Neural cell (in vitro differentiated cells): ENCODE measurements at regions not wholly inside any gene's neighbourhood (a gene's known extent, or its start where the extent isn't known, plus 50 kb on each side); places are given as distances from the start of the nearest gene placed in this dataset.

Experiments
- H2AFZ ChIP-seq: fragments of 200-600, 300-800 bp; sonication (generic), shearing (Covaris generic); 2 replicates; pipeline ENCODE4 v1.6.0; 2014; ENCODE audit warnings: low read depth, mild to moderate bottlenecking, antibody characterized with exemption, low read length, moderate library complexity
- H3F3A ChIP-seq: fragments of 200-600 bp; shearing (Covaris generic); 2 replicates; pipeline ENCODE4 v1.6.1; 2016; ENCODE audit warnings: mild to moderate bottlenecking, moderate library complexity, mixed read lengths, antibody characterized with exemption, low read length; ENCODE audit not compliant: insufficient read depth, poor library complexity, severe bottlenecking
- H3K27ac ChIP-seq: fragments of 200-600, 300-800 bp; sonication (generic), shearing (Covaris generic); 2 replicates; pipeline ENCODE4 v1.5.1; 2014; ENCODE audit warnings: mild to moderate bottlenecking, low read length, moderate library complexity
- H3K27me3 ChIP-seq: fragments of 300-800, 200-600 bp; sonication (generic), shearing (Covaris generic); 2 replicates; pipeline ENCODE4 v1.6.0; 2014; ENCODE audit warnings: mild to moderate bottlenecking, low read depth, low read length, moderate library complexity; ENCODE audit not compliant: insufficient read depth
- H3K36me3 ChIP-seq: fragments of 300-800, 200-600 bp; sonication (generic), shearing (Covaris generic); 2 replicates; pipeline ENCODE4 v1.5.1; 2014; ENCODE audit warnings: mild to moderate bottlenecking, antibody characterized with exemption, low read length, moderate library complexity; ENCODE audit not compliant: insufficient read depth
- H3K4me2 ChIP-seq: fragments of 300-800, 200-600 bp; sonication (generic), shearing (Covaris generic); 2 replicates; pipeline ENCODE4 v1.6.0; 2014; ENCODE audit warnings: mild to moderate bottlenecking, low read length
- H3K4me3 ChIP-seq: fragments of 300-800, 200-600 bp; sonication (generic), shearing (Covaris generic); 2 replicates; pipeline ENCODE4 v1.5.1; 2014; ENCODE audit warnings: mild to moderate bottlenecking, low read length, moderate library complexity
- H3K79me2 ChIP-seq: fragments of 200-600 bp; shearing (Covaris generic); replicated peaks from 2 replicates; pipeline ENCODE4 v1.6.0; 2014; ENCODE audit warnings: mild to moderate bottlenecking, low read length, moderate library complexity; ENCODE audit not compliant: insufficient read depth
- H3K9ac ChIP-seq: fragments of 300-800, 200-600 bp; sonication (generic), shearing (Covaris generic); 2 replicates; pipeline ENCODE4 v1.6.1; 2016; ENCODE audit warnings: mild to moderate bottlenecking, low read length, mixed read lengths
- H3K9me2 ChIP-seq: fragments of 200-600 bp; shearing (Covaris generic); 2 replicates; pipeline ENCODE4 v1.6.1; 2016; ENCODE audit warnings: mild to moderate bottlenecking, low read length, mixed read lengths; ENCODE audit not compliant: insufficient read depth
- H3K9me3 ChIP-seq: fragments of 200-600, 300-800 bp; sonication (generic), shearing (Covaris generic); 2 replicates; pipeline ENCODE4 v1.6.1; 2016; ENCODE audit warnings: mild to moderate bottlenecking, mixed run types, low read length, moderate library complexity, mixed read lengths
- H4K20me1 ChIP-seq: fragments of 200-600 bp; shearing (Covaris generic); 2 replicates; pipeline ENCODE4 v1.6.1; 2016; ENCODE audit warnings: mild to moderate bottlenecking, mixed run types; ENCODE audit not compliant: insufficient read depth
- EP300 ChIP-seq: fragments of 450-650 bp; conservative IDR thresholded peaks from 2 replicates; pipeline ENCODE4 v1.6.1; 2014; ENCODE audit warnings: antibody characterized with exemption, mild to moderate bottlenecking, moderate library complexity; ENCODE audit not compliant: poor library complexity, severe bottlenecking
- EZH2 ChIP-seq: fragments of 200-600, 300-800 bp; shearing (Covaris generic), sonication (generic); IDR thresholded peaks from 2 replicates; pipeline ENCODE4 v1.6.1; 2014; ENCODE audit warnings: antibody characterized with exemption, low read length, borderline replicate concordance, mild to moderate bottlenecking; ENCODE audit not compliant: insufficient read depth, poor library complexity, severe bottlenecking
- MXI1 ChIP-seq: fragments of 450-650 bp; conservative IDR thresholded peaks from 2 replicates; pipeline ENCODE4 v1.6.1; 2014; ENCODE audit warnings: antibody characterized with exemption, mild to moderate bottlenecking; ENCODE audit not compliant: poor library complexity, severe bottlenecking
- POLR2AphosphoS5 ChIP-seq: IDR thresholded peaks from 2 replicates; pipeline ENCODE4 v1.6.1; 2012
- RAD21 ChIP-seq: fragments of 450-650 bp; conservative IDR thresholded peaks from 2 replicates; pipeline ENCODE4 v1.6.1; 2014; ENCODE audit warnings: antibody characterized with exemption, mild to moderate bottlenecking, moderate library complexity
- SMC3 ChIP-seq: fragments of 450-650 bp; conservative IDR thresholded peaks from 2 replicates; pipeline ENCODE4 v1.6.1; 2014; ENCODE audit warnings: antibody characterized with exemption, mild to moderate bottlenecking, moderate library complexity; ENCODE audit not compliant: poor library complexity
- TAF1 ChIP-seq: IDR thresholded peaks from 2 replicates; pipeline ENCODE4 v1.6.1; 2012; ENCODE audit warnings: low read depth
- TF ChIP-seq, protein P1 (sequence below): IDR thresholded peaks from 2 replicates; pipeline ENCODE4 v1.6.1; 2012; ENCODE audit warnings: borderline replicate concordance
- TF ChIP-seq, protein P2 (sequence below): fragments of 450-650 bp; IDR thresholded peaks from 2 replicates; pipeline ENCODE4 v1.5.1; 2014; ENCODE audit warnings: antibody characterized with exemption, mild to moderate bottlenecking, moderate library complexity; ENCODE audit not compliant: poor library complexity, severe bottlenecking

DNA sequence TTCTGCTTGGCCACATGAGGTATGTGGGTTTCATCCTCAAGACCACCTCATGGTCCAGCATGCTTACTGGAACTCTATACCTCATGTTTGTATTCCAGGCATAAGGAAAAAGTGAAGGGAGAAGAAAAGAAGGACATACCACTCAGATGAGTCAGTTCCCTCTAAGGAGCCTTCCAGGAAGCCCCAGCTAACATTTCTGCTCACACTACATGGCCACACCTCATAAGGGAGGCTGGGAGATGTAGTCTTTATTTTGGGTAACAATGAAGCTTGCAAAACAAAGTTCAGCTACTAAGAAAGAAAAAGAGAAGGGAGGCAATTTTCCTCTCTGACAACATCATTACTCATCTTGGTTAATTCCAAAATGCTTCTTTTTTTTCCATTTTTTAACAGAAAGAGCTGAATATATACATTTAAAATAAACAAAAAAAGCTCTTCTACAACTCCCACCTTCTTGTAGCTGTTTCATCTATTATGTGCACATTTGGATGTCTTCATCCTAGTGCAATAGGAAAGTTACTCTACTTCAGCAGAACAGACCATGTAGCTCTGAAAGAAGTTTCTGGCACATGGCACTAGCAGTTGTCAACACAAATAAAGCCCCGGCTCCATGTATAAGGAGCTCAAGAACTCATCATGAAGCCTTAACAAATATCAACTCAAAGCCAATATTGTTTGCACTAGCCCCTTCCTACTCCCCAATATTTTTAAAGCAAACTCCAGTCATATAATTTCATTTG is 123.6 kb upstream of the CCDC112 start:
- no peaks in the 10 kb centered on the region for H3K9me2 ChIP-seq
- H2AFZ ChIP-seq: no peak overlapping the region
- H3F3A ChIP-seq: no peaks in the 10 kb centered on the region
- no peaks in the 10 kb centered on the region for H3K36me3 ChIP-seq
- H3K4me3 ChIP-seq: no peak overlapping the region
- TF ChIP-seq EP300 (no peak), POLR2AphosphoS5 (no peak), RAD21 (no peak), MXI1 (no peak), SMC3 (no peak), TAF1 (no peak), EZH2 (no peak)
- TF ChIP-seq, protein P1, sequence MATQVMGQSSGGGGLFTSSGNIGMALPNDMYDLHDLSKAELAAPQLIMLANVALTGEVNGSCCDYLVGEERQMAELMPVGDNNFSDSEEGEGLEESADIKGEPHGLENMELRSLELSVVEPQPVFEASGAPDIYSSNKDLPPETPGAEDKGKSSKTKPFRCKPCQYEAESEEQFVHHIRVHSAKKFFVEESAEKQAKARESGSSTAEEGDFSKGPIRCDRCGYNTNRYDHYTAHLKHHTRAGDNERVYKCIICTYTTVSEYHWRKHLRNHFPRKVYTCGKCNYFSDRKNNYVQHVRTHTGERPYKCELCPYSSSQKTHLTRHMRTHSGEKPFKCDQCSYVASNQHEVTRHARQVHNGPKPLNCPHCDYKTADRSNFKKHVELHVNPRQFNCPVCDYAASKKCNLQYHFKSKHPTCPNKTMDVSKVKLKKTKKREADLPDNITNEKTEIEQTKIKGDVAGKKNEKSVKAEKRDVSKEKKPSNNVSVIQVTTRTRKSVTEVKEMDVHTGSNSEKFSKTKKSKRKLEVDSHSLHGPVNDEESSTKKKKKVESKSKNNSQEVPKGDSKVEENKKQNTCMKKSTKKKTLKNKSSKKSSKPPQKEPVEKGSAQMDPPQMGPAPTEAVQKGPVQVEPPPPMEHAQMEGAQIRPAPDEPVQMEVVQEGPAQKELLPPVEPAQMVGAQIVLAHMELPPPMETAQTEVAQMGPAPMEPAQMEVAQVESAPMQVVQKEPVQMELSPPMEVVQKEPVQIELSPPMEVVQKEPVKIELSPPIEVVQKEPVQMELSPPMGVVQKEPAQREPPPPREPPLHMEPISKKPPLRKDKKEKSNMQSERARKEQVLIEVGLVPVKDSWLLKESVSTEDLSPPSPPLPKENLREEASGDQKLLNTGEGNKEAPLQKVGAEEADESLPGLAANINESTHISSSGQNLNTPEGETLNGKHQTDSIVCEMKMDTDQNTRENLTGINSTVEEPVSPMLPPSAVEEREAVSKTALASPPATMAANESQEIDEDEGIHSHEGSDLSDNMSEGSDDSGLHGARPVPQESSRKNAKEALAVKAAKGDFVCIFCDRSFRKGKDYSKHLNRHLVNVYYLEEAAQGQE: no peak
- TF ChIP-seq, protein P2, sequence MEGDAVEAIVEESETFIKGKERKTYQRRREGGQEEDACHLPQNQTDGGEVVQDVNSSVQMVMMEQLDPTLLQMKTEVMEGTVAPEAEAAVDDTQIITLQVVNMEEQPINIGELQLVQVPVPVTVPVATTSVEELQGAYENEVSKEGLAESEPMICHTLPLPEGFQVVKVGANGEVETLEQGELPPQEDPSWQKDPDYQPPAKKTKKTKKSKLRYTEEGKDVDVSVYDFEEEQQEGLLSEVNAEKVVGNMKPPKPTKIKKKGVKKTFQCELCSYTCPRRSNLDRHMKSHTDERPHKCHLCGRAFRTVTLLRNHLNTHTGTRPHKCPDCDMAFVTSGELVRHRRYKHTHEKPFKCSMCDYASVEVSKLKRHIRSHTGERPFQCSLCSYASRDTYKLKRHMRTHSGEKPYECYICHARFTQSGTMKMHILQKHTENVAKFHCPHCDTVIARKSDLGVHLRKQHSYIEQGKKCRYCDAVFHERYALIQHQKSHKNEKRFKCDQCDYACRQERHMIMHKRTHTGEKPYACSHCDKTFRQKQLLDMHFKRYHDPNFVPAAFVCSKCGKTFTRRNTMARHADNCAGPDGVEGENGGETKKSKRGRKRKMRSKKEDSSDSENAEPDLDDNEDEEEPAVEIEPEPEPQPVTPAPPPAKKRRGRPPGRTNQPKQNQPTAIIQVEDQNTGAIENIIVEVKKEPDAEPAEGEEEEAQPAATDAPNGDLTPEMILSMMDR: no peak
- H3K27ac ChIP-seq: no peak overlapping the region
- H3K27me3 ChIP-seq: no peaks in the 10 kb centered on the region
- no peak overlapping the region for H3K9ac ChIP-seq
- no peaks in the 10 kb centered on the region for H3K79me2 ChIP-seq
- no peak overlapping the region for H3K4me2 ChIP-seq
- no peaks in the 10 kb centered on the region for H4K20me1 ChIP-seq
- H3K9me3 ChIP-seq: no peaks in the 10 kb centered on the region

DNA sequence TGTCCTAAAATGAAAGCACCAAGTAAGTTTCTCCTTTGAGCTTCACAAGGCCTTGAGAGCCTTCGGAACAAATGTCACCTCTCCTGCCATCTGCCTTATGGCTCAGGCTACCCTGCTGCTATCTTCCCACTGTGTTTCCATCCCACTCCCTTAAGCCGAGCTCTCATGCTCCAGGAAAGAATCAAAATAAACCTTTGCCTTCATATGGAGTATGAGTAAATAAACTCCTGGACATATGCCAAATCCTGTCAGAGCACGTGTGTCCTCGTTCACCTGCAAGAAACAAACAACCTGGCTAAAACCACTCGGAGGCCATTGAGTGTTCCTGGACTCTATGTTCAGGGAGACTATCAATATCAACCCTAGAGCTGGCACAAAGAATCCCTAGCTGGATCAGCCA is 122.3 kb upstream of the CCDC112 start:
- Histone ChIP-seq H2AFZ (no peak overlapping the region), H3K79me2 (no peaks in the 10 kb centered on the region), H3K9me2 (no peaks in the 10 kb centered on the region), H3K4me2 (no peak overlapping the region), H3K27ac (no peak overlapping the region), H4K20me1 (no peaks in the 10 kb centered on the region), H3K36me3 (no peaks in the 10 kb centered on the region), H3K4me3 (no peak overlapping the region), H3K9me3 (no peaks in the 10 kb centered on the region), H3K9ac (no peak overlapping the region), H3K27me3 (no peaks in the 10 kb centered on the region), H3F3A (no peaks in the 10 kb centered on the region)
- no peak for TF ChIP-seq EP300
- TF ChIP-seq TAF1: no peak
- no peak for TF ChIP-seq MXI1
- TF ChIP-seq POLR2AphosphoS5: no peak
- TF ChIP-seq, protein P1: no peak
- TF ChIP-seq, protein P2: no peak
- TF ChIP-seq EZH2: no peak
- no peak for TF ChIP-seq RAD21
- no peak for TF ChIP-seq SMC3
